Activated naive CD4-positive, alpha-beta T cell treated with anti-CD3 and anti-CD28 coated beads, Interleukin-2, amount 50 U/mL, for 24 hours (primary cell): ENCODE measurements at regions not wholly inside any gene's neighbourhood (a gene's known extent, or its start where the extent isn't known, plus 50 kb on each side); places are given as distances from the start of the nearest gene placed in this dataset.
"Not testable (repeated sequence)": the region's sequence is repeated elsewhere in the genome, so short reads cannot be mapped to it uniquely, and the experiment has no call there.

Experiments
- H3K27ac Mint-ChIP-seq: one replicate; pipeline ENCODE4 v1.8.0; 2021; ENCODE audit warnings: mild to moderate bottlenecking, mixed read lengths
- H3K27me3 Mint-ChIP-seq: one replicate; pipeline ENCODE4 v1.8.0; 2021; ENCODE audit warnings: mixed read lengths
- H3K36me3 Mint-ChIP-seq: one replicate; pipeline ENCODE4 v1.8.0; 2021; ENCODE audit warnings: mixed read lengths
- H3K4me1 Mint-ChIP-seq: one replicate; pipeline ENCODE4 v1.8.0; 2021; ENCODE audit warnings: mixed read lengths
- H3K4me3 Mint-ChIP-seq: one replicate; pipeline ENCODE4 v1.8.0; 2021; ENCODE audit warnings: mild to moderate bottlenecking, mixed read lengths
- H3K9me3 Mint-ChIP-seq: one replicate; pipeline ENCODE4 v1.8.0; 2021; ENCODE audit warnings: mixed read lengths

GRCh38 chr2:16391986-16392385 is 273.6 kb downstream of the CYRIA start:
- no peaks in the 10 kb centered on the region for H3K4me1 Mint-ChIP-seq
- H3K27me3 Mint-ChIP-seq: no peaks in the 10 kb centered on the region
- no peak overlapping the region for H3K27ac Mint-ChIP-seq
- no peaks in the 10 kb centered on the region for H3K36me3 Mint-ChIP-seq
- H3K9me3 Mint-ChIP-seq: no peaks in the 10 kb centered on the region
- no peak overlapping the region for H3K4me3 Mint-ChIP-seq

- Mint-ChIP-seq H3K36me3 (no peaks in the 10 kb centered on the region), H3K4me1 (no peaks in the 10 kb centered on the region), H3K27ac (no peak overlapping the region), H3K4me3 (no peak overlapping the region), H3K27me3 (no peaks in the 10 kb centered on the region), H3K9me3 (no peaks in the 10 kb centered on the region)
These were observed 275.1 kb downstream of the CYRIA start for GRCh38 chr2:16390561-16390960.

GRCh38 chr2:16389611-16390010 is 276.0 kb downstream of the CYRIA start:
- Mint-ChIP-seq H3K36me3 (no peaks in the 10 kb centered on the region), H3K9me3 (no peaks in the 10 kb centered on the region), H3K27me3 (no peaks in the 10 kb centered on the region), H3K27ac (no peak overlapping the region), H3K4me1 (no peaks in the 10 kb centered on the region), H3K4me3 (no peak overlapping the region)

- H3K4me3 Mint-ChIP-seq, H3K27me3 Mint-ChIP-seq, H3K9me3 Mint-ChIP-seq, H3K27ac Mint-ChIP-seq, H3K4me1 Mint-ChIP-seq, H3K36me3 Mint-ChIP-seq: not testable (repeated sequence)
These were observed 277.3 kb downstream of the CYRIA start for GRCh38 chr2:16388199-16388830.

GRCh38 chr2:16387461-16387984 is 278.1 kb downstream of the CYRIA start:
- no peak overlapping the region for H3K4me3 Mint-ChIP-seq
- no peaks in the 10 kb centered on the region for H3K36me3 Mint-ChIP-seq
- no peak overlapping the region for H3K27ac Mint-ChIP-seq
- H3K27me3 Mint-ChIP-seq: no peaks in the 10 kb centered on the region
- no peaks in the 10 kb centered on the region for H3K9me3 Mint-ChIP-seq
- no peaks in the 10 kb centered on the region for H3K4me1 Mint-ChIP-seq

GRCh38 chr2:16386431-16386830 is 279.2 kb downstream of the CYRIA start:
- Mint-ChIP-seq H3K36me3 (no peaks in the 10 kb centered on the region), H3K27ac (no peak overlapping the region), H3K4me3 (no peak overlapping the region), H3K4me1 (no peaks in the 10 kb centered on the region), H3K27me3 (no peaks in the 10 kb centered on the region), H3K9me3 (no peaks in the 10 kb centered on the region)

- Mint-ChIP-seq H3K9me3 (no peaks in the 10 kb centered on the region), H3K4me3 (no peak overlapping the region), H3K27ac (no peak overlapping the region), H3K4me1 (no peaks in the 10 kb centered on the region), H3K27me3 (no peaks in the 10 kb centered on the region), H3K36me3 (no peaks in the 10 kb centered on the region)
These were observed 279.6 kb downstream of the CYRIA start for GRCh38 chr2:16386031-16386430.

GRCh38 chr2:16385341-16385740 is 280.3 kb downstream of the CYRIA start:
- Mint-ChIP-seq H3K4me3 (no peak overlapping the region), H3K27me3 (no peaks in the 10 kb centered on the region), H3K4me1 (no peaks in the 10 kb centered on the region), H3K36me3 (no peaks in the 10 kb centered on the region), H3K27ac (no peak overlapping the region), H3K9me3 (no peaks in the 10 kb centered on the region)

GRCh38 chr2:16383411-16383810 is 282.2 kb downstream of the CYRIA start:
- no peak overlapping the region for H3K4me3 Mint-ChIP-seq
- no peak overlapping the region for H3K27ac Mint-ChIP-seq
- H3K27me3 Mint-ChIP-seq: no peaks in the 10 kb centered on the region
- no peaks in the 10 kb centered on the region for H3K9me3 Mint-ChIP-seq
- no peaks in the 10 kb centered on the region for H3K4me1 Mint-ChIP-seq
- no peaks in the 10 kb centered on the region for H3K36me3 Mint-ChIP-seq

- Mint-ChIP-seq H3K36me3 (no peaks in the 10 kb centered on the region), H3K9me3 (no peaks in the 10 kb centered on the region), H3K4me3 (no peak overlapping the region), H3K27ac (no peak overlapping the region), H3K27me3 (no peaks in the 10 kb centered on the region), H3K4me1 (no peaks in the 10 kb centered on the region)
These were observed 283.2 kb downstream of the CYRIA start for GRCh38 chr2:16382451-16382850.

GRCh38 chr2:16381511-16381910 is 284.1 kb downstream of the CYRIA start:
- H3K4me3 Mint-ChIP-seq: no peak overlapping the region

GRCh38 chr2:16379901-16380300 is 285.7 kb downstream of the CYRIA start:
- not testable (repeated sequence) for H3K4me1 Mint-ChIP-seq, H3K9me3 Mint-ChIP-seq

More at GRCh38 chr2:16381511-16381910, 284.1 kb downstream of the CYRIA start:
- Mint-ChIP-seq H3K27me3 (no peaks in the 10 kb centered on the region), H3K36me3 (no peaks in the 10 kb centered on the region), H3K4me1 (no peaks in the 10 kb centered on the region), H3K9me3 (no peaks in the 10 kb centered on the region), H3K27ac (no peak overlapping the region)

GRCh38 chr2:16379061-16379460 is 286.6 kb downstream of the CYRIA start:
- H3K9me3 Mint-ChIP-seq, H3K27ac Mint-ChIP-seq, H3K4me1 Mint-ChIP-seq, H3K4me3 Mint-ChIP-seq, H3K27me3 Mint-ChIP-seq, H3K36me3 Mint-ChIP-seq: not testable (repeated sequence)

More at GRCh38 chr2:16379901-16380300, 285.7 kb downstream of the CYRIA start:
- not testable (repeated sequence) for H3K4me3 Mint-ChIP-seq, H3K27ac Mint-ChIP-seq, H3K36me3 Mint-ChIP-seq, H3K27me3 Mint-ChIP-seq

- Mint-ChIP-seq H3K27me3 (no peaks in the 10 kb centered on the region), H3K27ac (no peak overlapping the region), H3K4me1 (no peaks in the 10 kb centered on the region), H3K9me3 (no peaks in the 10 kb centered on the region), H3K36me3 (no peaks in the 10 kb centered on the region), H3K4me3 (no peak overlapping the region)
These were observed 287.6 kb downstream of the CYRIA start for GRCh38 chr2:16378031-16378430.

GRCh38 chr2:16375981-16376380 is 289.7 kb downstream of the CYRIA start:
- Mint-ChIP-seq H3K36me3 (no peaks in the 10 kb centered on the region), H3K4me1 (no peaks in the 10 kb centered on the region), H3K27me3 (no peaks in the 10 kb centered on the region), H3K4me3 (no peak overlapping the region), H3K9me3 (no peaks in the 10 kb centered on the region), H3K27ac (no peak overlapping the region)

- no peak overlapping the region for H3K27ac Mint-ChIP-seq
- H3K4me3 Mint-ChIP-seq: no peak overlapping the region
- no peaks in the 10 kb centered on the region for H3K4me1 Mint-ChIP-seq
- no peaks in the 10 kb centered on the region for H3K27me3 Mint-ChIP-seq
- H3K36me3 Mint-ChIP-seq: no peaks in the 10 kb centered on the region
- H3K9me3 Mint-ChIP-seq: no peaks in the 10 kb centered on the region
These were observed 290.3 kb downstream of the CYRIA start for GRCh38 chr2:16375351-16375750.

- Mint-ChIP-seq H3K27ac (no peak overlapping the region), H3K4me3 (no peak overlapping the region), H3K27me3 (no peaks in the 10 kb centered on the region), H3K36me3 (no peaks in the 10 kb centered on the region), H3K9me3 (no peaks in the 10 kb centered on the region), H3K4me1 (no peaks in the 10 kb centered on the region)
These were observed 291.0 kb downstream of the CYRIA start for GRCh38 chr2:16374671-16375070.
